SU-DHL-6 (cell line): ENCODE measurements at regions not wholly inside any gene's neighbourhood (a gene's known extent, or its start where the extent isn't known, plus 50 kb on each side); places are given as distances from the start of the nearest gene placed in this dataset.

Source experiments
- EZH2phosphoT487 ChIP-seq: fragments of 200-600 bp; sonication (generic), shearing (Covaris generic); conservative IDR thresholded peaks from 2 replicates; pipeline ENCODE4 v1.6.1; 2018; ENCODE audit warnings: mild to moderate bottlenecking, antibody characterized with exemption, low read length, moderate library complexity, mixed read lengths
- TF ChIP-seq, protein P1 (sequence below): fragments of 200-600 bp; sonication (generic); IDR thresholded peaks from one replicate; pipeline ENCODE4 v1.5.1; 2017; ENCODE audit warnings: antibody characterized with exemption, mild to moderate bottlenecking, low read length, moderate library complexity; ENCODE audit not compliant: insufficient read depth, poor library complexity, severe bottlenecking

DNA sequence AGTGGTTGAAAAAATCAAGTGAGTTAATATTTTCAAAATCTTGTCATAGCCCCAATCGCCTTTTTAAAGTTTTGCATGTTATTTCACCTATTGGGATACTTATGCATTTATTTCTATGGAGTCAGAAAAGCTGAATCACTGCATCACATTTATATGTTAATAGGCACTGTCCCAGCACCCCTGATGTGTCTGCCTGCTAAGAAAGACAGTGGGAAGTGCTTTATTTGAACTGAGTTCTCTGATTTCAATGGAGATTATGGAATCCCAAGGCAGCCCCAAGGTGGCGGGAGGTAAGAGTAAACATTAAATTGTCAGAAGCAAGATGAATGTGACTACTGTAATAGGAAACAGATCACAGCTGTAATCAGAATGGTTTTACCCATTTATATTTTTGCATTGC lies 2225.7 kb downstream of the NCAM2 start:
- TF ChIP-seq, protein P1, sequence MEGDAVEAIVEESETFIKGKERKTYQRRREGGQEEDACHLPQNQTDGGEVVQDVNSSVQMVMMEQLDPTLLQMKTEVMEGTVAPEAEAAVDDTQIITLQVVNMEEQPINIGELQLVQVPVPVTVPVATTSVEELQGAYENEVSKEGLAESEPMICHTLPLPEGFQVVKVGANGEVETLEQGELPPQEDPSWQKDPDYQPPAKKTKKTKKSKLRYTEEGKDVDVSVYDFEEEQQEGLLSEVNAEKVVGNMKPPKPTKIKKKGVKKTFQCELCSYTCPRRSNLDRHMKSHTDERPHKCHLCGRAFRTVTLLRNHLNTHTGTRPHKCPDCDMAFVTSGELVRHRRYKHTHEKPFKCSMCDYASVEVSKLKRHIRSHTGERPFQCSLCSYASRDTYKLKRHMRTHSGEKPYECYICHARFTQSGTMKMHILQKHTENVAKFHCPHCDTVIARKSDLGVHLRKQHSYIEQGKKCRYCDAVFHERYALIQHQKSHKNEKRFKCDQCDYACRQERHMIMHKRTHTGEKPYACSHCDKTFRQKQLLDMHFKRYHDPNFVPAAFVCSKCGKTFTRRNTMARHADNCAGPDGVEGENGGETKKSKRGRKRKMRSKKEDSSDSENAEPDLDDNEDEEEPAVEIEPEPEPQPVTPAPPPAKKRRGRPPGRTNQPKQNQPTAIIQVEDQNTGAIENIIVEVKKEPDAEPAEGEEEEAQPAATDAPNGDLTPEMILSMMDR, result no peak
- TF ChIP-seq EZH2phosphoT487, result no peak
